Neural crest cell (in vitro differentiated cells): ENCODE measurements at regions not wholly inside any gene's neighbourhood (a gene's known extent, or its start where the extent isn't known, plus 50 kb on each side); places are given as distances from the start of the nearest gene placed in this dataset.

Source experiments
- DNase-seq: peaks from one replicate; pipeline ENCODE4 v3.0.0; 2021; ENCODE audit warnings: low read depth, mixed read lengths, low spot score
- H3K27ac Mint-ChIP-seq: one replicate; pipeline ENCODE4 v1.8.0; 2021; ENCODE audit warnings: mild to moderate bottlenecking, mixed read lengths; ENCODE audit not compliant: unreplicated experiment
- H3K27me3 Mint-ChIP-seq: 2 replicates; pipeline ENCODE4 v1.8.0; 2021; ENCODE audit warnings: low read depth, mild to moderate bottlenecking, mixed read lengths
- H3K36me3 Mint-ChIP-seq: 2 replicates; pipeline ENCODE4 v1.8.0; 2021; ENCODE audit warnings: low read depth, mild to moderate bottlenecking, mixed read lengths
- H3K4me1 Mint-ChIP-seq: 2 replicates; pipeline ENCODE4 v1.8.0; 2021; ENCODE audit warnings: mixed read lengths
- H3K4me3 Mint-ChIP-seq: one replicate; pipeline ENCODE4 v1.8.0; 2021; ENCODE audit warnings: mild to moderate bottlenecking, mixed read lengths
- H3K9me3 Mint-ChIP-seq: 2 replicates; pipeline ENCODE4 v1.8.0; 2021; ENCODE audit warnings: mixed read lengths
- TF ChIP-seq, protein P1 (sequence below): fragments of 200-600 bp; sonication (generic); conservative IDR thresholded peaks from 2 replicates; pipeline ENCODE4 v1.5.0; 2021; ENCODE audit warnings: antibody characterized with exemption, mild to moderate bottlenecking

DNA sequence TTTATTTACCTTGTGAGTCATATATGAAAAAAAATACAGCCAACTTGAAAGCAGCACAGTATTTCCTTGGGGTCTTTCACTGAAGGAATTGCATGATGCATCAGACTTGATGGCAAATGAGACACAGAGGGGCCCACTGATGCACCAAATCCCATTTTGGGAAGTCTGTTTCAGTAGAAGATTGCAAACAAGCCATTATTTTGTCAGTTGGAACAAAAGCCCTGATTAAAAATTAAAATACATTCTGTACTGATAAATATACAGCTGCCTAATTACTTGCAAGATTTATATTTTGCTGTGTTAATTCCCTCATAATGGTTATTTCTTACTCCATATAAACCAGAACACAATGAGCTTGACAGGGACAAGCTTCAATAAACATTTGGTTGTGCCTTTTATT is 370.4 kb downstream of the SUCLG1 start:
- no peaks in the 10 kb centered on the region for H3K36me3 Mint-ChIP-seq
- H3K27me3 Mint-ChIP-seq, result no peaks in the 10 kb centered on the region
- no peak overlapping the region for H3K4me3 Mint-ChIP-seq
- TF ChIP-seq, protein P1, sequence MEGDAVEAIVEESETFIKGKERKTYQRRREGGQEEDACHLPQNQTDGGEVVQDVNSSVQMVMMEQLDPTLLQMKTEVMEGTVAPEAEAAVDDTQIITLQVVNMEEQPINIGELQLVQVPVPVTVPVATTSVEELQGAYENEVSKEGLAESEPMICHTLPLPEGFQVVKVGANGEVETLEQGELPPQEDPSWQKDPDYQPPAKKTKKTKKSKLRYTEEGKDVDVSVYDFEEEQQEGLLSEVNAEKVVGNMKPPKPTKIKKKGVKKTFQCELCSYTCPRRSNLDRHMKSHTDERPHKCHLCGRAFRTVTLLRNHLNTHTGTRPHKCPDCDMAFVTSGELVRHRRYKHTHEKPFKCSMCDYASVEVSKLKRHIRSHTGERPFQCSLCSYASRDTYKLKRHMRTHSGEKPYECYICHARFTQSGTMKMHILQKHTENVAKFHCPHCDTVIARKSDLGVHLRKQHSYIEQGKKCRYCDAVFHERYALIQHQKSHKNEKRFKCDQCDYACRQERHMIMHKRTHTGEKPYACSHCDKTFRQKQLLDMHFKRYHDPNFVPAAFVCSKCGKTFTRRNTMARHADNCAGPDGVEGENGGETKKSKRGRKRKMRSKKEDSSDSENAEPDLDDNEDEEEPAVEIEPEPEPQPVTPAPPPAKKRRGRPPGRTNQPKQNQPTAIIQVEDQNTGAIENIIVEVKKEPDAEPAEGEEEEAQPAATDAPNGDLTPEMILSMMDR, result no peak
- no peaks in the 10 kb centered on the region for H3K4me1 Mint-ChIP-seq
- peaks cover 10% of the 10 kb centered on the region for H3K9me3 Mint-ChIP-seq
- no peak for DNase-seq
- H3K27ac Mint-ChIP-seq, result no peak overlapping the region

DNA sequence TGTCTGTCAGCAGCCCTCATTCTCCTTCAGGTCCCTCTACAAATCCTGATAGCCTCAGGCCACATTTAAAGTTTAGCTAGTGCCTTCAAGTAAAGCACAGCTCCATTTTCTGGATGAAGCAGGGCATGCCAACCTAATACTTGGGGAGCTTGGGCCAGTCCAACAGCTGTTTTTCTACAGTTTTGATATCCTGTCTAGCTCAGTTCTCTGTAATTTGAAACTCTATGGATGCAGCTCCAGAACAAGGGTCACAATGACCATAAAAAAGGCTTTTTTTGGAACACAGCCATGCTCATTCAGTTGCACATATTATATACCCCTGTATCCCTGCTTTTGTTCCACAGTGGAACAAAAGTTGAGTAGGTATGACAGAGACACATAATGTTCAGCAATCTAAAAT is 373.5 kb downstream of the SUCLG1 start:
- Mint-ChIP-seq H3K9me3 (no peaks in the 10 kb centered on the region), H3K36me3 (no peaks in the 10 kb centered on the region), H3K4me1 (no peaks in the 10 kb centered on the region), H3K4me3 (no peak overlapping the region), H3K27ac (no peak overlapping the region), H3K27me3 (no peaks in the 10 kb centered on the region)
- TF ChIP-seq, protein P1, result no peak
- no peak for DNase-seq

DNA sequence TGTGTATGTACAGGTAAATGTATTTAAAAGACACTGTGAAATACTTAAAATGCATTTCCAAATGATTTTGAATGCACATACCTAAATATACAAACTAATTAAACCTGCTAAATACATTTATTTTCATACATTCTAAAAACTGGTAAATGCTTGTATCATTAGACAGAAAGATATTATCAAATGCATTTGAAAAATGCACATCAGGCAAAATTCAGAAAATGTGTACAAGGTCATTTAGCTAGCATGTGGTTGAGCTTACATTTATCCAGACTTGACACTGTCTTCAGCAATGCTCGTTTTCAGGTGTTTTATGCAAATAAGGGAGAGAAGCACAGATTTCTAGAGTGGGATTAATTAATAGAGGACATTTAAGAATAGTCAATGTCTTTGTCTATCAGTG is 374.2 kb downstream of the SUCLG1 start:
- H3K27me3 Mint-ChIP-seq, result no peaks in the 10 kb centered on the region
- no peak for DNase-seq
- TF ChIP-seq, protein P1, result no peak
- H3K36me3 Mint-ChIP-seq, result no peaks in the 10 kb centered on the region
- H3K9me3 Mint-ChIP-seq, result no peaks in the 10 kb centered on the region
- no peaks in the 10 kb centered on the region for H3K4me1 Mint-ChIP-seq
- no peak overlapping the region for H3K4me3 Mint-ChIP-seq
- H3K27ac Mint-ChIP-seq, result no peak overlapping the region

DNA sequence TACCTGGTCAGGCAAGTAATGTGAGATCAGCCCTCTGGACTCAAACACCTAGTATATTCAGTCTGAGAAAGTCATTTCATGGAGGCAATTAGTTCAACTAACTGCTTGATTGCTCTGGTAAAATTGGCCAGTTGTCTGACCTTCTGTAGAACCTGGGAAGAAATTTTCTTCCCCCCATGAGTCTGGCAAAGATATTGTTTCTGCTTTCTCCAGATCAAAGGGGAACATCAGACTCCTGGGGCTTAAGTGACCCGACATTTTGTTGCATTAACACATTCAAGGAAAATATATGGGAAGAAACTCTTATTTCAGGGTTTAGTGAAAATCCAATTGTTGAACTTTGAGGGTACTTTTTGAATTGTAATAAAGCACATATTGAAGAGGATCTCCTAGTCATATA is 375.1 kb downstream of the SUCLG1 start:
- no peak for DNase-seq
- H3K4me1 Mint-ChIP-seq, result no peaks in the 10 kb centered on the region
- H3K27me3 Mint-ChIP-seq, result no peaks in the 10 kb centered on the region
- H3K36me3 Mint-ChIP-seq, result no peaks in the 10 kb centered on the region
- no peak overlapping the region for H3K27ac Mint-ChIP-seq
- H3K4me3 Mint-ChIP-seq, result no peak overlapping the region
- no peaks in the 10 kb centered on the region for H3K9me3 Mint-ChIP-seq
- TF ChIP-seq, protein P1, result no peak

GRCh38 chr2:84078471-84078870 is 380.6 kb downstream of the SUCLG1 start:
- Mint-ChIP-seq H3K9me3 (no peaks in the 10 kb centered on the region), H3K27me3 (no peaks in the 10 kb centered on the region)
- DNase-seq, result no peak

More at GRCh38 chr2:84078471-84078870, 380.6 kb downstream of the SUCLG1 start:
- H3K4me3 Mint-ChIP-seq, result no peak overlapping the region
- no peaks in the 10 kb centered on the region for H3K4me1 Mint-ChIP-seq
- no peak overlapping the region for H3K27ac Mint-ChIP-seq
- no peaks in the 10 kb centered on the region for H3K36me3 Mint-ChIP-seq
- TF ChIP-seq, protein P1, result no peak
